DMS 273 (cell line): ENCODE measurements at regions not wholly inside any gene's neighbourhood (a gene's known extent, or its start where the extent isn't known, plus 50 kb on each side); places are given as distances from the start of the nearest gene placed in this dataset.
A peak's percentile ranks its signal among the peaks of the same experiment; 100 is the strongest.
"Not testable (repeated sequence)": the region's sequence is repeated elsewhere in the genome, so short reads cannot be mapped to it uniquely, and the experiment has no call there.

Experiments
- DNase-seq: peaks from one replicate; lab custom pipeline; 2025; ENCODE audit not compliant: unreplicated experiment; lab: John Stamatoyannopoulos, UW

DNA sequence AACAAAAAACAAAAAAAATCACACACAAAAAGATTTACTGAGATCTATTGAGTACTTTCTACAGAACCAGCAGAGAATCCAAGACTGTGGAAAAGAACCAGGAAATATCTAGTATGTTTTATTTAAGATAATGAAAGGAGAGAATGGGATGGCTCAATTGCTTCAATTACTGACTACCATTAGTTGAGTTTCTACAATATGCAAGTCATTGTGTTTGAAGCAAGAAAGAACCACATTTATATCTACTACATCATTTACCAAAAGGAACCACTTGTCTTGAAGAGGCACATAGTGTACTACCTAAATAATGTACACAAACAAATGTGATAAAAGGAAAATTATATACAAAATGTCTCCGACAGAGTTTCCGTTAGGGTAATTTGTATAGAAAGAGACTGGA lies 325.9 kb upstream of the TNC start:
- no peak for DNase-seq

DNA sequence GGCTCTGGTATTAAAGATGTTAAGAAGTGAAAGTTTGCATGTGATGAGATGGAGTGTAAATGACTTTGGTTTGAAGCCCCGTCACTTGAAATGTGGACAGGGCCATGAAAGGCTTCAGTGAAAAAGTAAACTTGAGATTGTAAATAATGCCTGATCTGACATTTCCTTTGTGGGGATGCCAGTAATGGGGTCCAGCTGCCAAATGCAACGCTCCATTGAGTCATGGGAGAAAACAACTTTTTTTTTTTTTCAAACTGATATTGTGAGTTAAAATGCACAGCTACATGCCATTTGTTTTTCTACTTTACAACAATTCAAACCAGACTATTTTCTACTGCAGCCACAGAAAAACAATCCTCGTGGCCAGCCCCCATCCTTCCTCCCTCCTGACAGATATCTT lies 327.0 kb upstream of the TNC start:
- DNase-seq, result no peak

DNA sequence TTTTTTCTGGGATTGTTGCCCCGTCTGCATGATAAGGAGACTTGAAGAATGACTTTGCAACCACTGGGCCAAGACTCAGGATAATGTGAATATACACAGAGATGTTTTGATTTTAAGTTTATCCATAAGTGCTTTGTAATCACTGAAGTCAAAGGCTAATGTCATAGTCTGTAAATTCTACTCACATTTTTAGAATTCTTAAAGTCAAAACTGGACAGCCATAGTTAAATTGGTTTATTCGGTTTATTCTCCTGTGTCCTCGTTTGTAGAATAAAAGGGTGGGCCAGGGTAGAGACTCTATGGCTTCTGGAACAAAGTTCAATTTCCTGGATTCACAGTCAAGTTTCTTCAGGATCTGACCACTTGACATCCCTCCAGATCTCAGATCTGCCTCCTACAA lies 327.7 kb upstream of the TNC start:
- no peak for DNase-seq

DNA sequence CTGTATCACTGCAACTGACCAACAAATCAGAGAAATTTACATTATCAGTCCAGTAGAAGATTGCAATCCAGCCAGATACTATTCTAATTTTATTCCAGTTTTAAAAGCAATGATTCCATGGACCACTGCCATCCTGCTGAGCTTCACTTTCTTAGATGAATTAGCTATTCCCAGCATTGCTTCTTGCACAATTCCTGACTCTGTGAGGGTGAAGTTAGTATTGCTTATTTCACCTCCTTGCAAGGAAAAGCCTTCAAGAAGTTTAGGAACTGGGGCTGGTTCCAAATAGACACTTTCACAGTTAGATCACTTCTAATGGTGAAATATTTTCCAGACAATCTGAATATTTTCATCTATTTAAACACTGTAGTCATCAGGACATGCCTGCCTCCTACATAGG lies 338.6 kb upstream of the TNC start:
- DNase-seq, result no peak

DNA sequence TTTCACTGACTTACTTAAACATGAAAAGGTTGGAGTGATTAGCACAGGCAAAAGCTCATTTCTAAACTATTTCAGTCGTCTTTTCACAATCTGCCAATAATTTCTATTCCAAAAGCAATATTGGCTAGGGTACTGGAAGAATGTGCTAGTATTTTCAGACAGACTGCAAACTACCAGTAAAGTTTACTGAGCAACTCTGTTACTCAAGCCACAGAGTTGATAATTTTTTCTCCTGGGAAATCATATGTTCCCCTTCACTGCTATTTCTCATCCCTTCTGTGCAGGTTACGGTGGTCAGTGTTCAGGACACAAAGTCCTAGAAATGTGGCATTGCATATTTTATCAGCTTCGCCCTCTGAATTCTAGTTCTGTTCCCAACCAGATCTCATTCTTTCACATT lies 343.3 kb upstream of the TNC start:
- no peak for DNase-seq

DNA sequence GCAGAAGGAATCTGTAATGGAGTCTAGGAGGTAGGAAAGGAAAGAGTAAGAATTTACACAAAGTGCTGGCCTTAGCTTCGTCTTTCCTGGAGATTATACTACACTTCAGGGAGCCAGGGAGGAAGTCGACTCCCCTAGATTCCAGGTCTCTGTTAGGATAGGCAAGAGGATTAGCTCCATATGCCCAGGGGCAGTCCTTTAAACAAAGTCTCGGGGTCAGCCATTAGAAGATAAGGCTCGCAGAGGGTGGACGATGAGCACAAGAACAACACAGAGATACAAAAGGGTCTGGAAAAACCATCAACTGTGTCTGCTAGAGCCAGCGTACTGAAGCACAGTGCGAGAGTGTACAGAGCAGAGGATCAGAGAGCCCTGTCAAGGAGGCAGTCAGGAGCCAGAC lies 344.7 kb upstream of the TNC start:
- no peak for DNase-seq

DNA sequence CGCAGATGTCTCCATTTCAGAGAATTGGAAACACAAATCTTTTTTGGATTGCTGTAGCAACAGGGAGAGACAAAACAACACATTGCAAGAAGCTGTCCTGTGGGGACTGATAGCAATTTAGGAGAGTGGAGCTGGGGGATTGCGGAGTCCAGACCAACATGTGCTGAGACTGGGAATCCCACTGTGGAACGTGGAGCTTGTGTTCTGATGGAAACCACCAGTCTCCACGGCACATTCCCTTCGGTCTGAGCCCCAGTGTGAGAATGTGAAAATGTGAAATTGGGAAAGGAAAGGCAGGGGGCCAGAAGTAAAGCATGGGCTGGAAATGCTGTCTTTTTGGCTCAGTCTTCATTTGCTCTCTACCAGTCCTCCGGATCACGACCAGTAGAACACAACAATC lies 348.8 kb upstream of the TNC start:
- no peak for DNase-seq

DNA sequence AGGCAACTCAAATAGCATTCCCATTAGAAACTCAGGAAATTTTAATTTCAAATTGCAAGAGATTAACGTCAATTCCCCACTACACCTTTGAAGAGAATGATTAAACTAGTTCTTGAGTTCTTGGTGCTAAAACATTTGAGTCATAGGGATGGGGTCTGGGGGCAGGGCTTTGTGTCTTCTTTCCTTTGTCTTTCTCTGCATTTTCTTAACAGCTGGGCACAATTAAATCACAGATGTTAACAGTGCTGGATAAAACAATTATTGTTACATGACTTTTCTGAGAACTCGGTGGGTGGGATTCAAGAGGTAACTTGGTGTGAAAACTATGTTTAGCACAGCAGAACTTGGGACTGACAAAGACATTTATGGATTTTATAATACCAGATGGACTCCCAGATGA lies 351.9 kb upstream of the TNC start:
- DNase-seq, result no peak

DNA sequence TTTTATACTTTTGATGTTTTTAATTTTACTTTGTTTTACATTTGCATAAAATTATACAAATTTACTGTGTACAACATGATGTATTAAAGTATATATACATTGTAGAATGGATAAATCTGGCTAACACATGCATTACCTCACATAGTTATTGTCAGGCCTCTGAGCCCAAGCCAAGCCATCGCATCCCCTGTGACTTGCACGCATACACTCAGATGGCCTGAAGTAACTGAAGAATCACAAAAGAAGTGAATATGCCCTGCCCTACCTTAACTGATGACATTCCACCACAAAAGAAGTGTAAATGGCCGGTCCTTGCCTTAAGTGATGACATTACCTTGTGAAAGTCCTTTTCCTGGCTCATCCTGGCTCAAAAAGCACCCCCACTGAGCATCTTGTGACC lies 355.1 kb upstream of the TNC start:
- not testable (repeated sequence) for DNase-seq

DNA sequence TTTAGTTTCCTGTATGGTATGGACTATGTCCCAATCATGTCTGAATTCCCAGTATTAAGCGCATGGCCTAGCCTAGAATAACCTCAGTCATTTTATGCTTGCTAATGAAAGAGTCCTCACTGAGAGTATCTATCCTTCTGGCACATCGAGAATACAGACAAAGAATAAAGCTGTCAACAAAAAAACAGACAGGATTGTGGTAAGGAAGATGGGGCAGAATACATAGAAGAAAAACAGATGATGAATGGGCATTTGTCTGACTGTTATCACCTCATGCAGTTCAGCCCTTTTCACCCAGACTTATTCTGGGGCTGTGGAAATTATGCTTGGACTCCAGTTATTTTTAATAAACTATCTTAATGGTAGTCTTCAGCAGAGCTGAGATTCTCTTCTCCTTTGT lies 363.8 kb upstream of the TNC start:
- DNase-seq, result no peak

DNA sequence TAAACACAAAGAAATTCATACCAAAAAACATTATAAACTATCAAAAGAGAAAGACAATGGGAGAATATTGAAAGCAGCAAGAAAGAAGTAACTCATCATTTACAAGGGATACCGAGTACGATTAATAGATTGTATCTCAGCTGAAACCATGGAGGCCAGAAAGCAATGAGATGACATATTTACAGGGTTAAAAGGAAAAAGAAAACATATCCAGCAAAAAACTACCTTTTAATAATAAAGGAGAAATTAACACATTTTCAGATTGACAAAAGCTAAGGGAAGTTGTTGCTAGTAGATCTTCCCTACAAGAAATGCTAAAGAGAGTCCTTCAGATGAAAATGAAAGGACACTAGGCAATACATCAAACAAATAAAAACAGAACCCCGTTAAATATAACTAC lies 364.8 kb upstream of the TNC start:
- no peak for DNase-seq

DNA sequence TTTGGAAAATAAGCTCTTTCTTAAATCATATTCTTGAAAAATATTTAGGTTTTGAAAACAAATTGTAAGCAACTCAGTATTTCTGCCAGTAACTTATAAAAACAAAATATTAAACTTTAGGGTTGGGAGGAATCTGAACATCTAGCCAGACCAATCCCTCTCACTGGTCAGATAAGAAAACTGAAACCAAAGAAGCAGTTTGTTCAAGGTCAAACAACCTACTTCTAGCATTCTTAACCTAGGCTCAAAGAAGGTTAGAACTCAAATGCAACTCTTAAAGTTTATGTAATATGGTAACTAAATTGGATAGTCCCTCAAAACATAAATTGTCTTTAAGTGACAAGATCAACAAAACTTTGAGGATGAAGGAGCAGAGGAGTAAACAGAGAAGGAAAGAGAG lies 374.9 kb upstream of the TNC start:
- DNase-seq, result no peak

DNA sequence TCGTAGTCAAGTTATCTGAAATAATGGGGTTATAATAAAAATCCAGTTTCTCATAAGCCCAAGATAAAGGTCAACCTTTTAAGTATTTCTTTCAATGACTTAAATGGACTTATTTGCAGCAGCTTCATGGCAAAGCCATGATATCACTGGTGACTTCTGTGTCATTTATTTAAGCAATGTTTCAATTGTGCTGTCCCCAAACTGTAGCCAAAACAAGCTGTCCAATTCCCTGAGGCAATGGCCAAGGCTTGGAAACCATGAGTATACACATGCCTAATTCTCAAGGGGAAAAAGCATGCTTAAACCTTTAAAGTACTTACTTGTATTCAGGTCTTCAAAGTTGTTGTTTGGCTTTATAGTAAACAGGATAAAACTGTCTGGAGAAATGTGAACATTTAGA lies 376.4 kb upstream of the TNC start:
- no peak for DNase-seq

DNA sequence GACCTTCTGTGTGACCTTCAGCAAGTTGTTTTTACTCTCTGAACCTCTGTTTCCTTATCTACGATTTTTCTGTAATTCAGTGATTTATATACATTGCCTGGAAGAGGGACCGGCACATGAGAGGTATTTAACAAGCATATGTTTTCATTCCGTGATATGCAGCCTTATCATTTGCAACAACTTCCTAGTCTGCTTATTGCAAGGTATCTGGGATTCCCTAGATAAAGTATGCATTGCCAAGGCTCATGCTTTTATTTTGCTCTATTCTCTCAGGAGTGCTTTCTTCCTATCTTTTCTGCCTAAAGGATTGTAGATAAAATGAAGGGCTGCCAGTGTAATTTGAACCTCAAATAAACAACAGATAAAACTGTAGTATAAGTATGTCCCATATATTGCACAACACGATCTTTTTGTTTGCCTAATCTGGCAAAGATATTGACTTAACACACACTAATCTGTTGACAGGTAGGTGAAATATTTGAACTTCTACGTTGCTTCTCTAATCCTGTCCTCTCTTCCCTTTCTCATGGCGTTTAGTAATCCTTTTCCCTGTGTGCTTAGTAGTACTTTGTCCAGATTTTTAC lies 377.2 kb upstream of the TNC start:
- DNase-seq, result no peak

DNA sequence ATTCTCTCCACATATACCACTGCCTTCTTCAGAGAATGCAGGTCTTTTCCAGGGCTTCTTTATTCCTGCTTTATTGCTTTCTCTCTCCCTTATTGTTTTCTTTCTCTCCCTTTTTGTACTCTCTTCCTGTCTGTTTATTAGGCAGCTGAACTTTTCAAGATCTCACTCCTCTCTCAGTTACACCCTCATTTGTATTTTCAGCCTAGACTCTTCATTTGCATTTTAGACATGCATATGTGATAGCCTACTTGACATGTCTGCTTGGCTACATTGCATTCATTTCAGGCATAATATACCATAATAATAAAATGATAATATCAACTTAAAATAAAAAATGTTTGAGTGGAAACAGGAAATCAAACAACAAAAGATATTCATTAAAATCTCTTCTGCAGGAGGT lies 377.9 kb upstream of the TNC start:
- DNase-seq, result no peak

DNA sequence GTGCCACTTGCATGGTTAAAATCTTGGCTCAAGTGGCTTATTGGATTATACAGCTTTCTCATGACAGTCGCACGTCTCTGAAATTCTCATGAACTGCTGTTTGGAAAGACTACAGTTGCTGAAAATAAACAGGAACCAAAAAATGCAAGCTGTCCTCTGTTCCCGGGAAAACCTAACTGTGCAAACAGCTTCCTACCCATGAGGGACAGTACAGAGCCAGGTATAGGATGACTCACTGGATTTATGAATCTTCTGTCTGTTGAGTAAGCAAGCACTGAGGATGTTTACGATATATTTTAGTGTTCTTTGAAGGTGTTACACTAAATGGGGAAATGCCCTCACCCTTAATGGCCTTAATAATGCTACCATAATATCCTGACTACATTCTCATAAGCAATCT lies 380.3 kb upstream of the TNC start:
- DNase-seq, result no peak

DNA sequence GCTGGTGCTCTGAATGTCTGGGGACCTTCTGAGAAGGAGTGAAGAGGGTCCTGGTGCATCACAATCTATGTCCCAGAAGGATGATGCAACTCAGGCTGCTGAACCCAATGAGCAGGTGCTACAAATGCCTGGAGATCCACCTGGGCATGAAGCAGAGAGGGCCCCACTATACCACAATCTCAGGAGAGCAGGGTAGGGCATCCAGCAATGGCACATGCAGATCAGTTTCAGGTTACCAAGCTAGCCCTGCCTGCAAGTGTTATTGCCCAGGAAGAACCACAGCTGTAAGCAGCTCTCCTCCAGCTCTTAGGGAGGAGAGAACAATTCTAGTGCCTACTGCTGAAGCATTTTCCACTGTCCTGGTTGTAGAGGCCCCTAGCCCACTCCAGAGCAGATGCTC lies 389.2 kb upstream of the TNC start:
- peak; percentile 29 for DNase-seq

DNA sequence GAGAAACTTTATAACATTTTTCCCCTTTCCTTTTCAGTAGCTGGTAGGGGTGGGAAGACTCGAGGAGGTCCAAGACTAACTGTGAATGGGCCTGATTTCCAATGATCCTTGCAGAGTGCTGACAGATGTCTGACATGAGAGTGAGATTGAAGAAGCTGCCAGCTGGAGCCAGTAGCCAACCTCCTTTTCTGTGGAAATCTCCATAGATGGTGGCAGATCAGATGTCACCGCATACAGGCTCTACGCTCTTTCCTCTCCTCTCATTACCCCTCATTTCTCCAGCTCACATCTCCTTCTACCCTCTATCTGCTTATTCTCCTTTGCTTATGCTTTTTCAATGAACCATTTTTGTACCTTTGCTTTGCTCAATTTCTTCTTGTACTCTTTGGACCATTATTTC lies 395.2 kb upstream of the TNC start:
- DNase-seq, result peak; percentile 34

DNA sequence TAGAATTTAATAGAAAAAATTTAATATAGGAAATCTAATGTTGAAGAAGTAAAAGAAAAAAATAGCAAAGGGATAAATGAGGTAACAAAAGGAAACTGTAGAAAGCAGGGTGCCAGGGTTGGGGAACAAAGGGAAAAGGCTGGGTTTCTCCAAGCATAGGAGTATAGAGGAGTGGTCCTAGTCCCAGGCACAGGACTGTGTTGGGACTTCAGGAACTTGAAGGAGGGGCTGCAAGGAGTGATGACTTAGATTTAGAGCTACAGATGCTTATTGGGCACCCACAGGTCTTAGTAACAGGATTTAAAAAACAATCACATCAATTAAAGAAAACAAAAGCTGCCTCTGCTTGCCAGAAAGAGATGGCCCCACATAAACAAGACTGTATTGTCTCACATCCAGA lies 396.5 kb upstream of the TNC start:
- DNase-seq, result no peak

DNA sequence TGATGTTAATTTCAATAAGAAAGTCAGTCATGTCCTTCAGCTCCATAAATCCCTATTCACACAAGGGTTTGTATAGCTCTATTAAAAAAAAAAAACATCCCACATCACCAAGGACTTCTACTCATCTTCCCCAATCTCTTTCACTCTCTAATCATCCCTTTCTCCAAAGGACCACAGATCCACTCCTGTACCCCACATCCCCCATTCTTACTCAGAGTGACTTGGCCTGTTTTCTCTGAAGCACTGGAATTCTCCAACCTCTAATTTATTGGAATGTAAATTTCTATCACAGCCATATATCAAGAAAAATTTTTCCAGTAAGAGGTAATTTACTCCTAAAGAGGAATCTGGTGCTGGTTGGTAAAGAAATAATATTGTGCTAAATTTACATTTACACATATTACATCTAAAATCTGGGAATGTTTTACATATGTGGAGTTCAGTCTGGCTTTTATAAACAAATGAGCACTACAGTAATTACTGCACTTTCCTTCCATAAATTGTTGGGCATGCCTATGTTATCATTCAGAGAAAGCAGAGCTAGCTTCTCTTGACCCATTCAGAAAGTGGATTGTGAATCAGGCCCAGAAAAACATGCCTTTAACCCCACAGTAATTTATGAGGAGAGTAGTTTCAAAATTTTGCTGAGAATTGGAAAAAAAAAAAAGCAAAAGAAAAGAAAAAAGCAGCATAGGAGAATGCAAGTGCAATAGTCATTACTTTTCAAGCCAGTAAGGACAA lies 399.5 kb upstream of the TNC start:
- DNase-seq, result no peak

DNA sequence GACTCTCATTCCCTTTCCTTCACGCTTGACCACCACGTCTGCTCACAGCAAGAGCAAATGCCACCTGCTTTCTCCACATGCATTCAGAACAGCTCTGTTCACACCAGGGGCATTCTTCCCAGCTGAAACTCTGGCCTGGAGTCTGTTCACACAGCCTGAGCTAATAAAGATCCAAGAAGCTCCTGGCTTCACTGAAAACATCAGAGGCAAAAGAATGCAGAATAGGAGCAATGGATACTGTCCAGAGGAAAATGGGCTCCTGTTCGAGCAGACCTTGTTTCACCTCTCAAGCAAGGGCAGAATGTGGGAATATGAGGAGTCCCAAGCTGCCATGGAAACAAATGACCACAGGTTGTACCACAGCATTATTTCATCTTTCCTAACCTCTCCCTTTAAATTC lies 402.7 kb upstream of the TNC start:
- no peak for DNase-seq

DNA sequence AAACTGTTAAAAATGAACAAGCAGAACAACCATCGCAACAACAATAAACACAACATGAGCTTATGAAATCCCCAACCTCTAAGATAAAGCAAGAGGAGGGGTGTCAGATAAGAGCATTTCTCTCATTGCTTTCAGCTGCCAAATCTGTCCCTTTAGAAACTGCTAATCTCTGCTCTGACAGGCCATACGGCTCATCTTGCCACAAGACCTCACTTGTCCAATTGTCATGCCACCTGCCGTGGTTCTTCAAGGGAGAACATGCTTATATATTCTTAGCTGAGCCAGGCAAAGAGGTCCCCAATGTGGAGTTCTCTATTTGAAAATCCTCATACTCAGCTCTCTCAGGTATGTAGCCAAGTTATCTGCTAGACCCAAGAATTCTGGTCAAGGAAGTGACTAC lies 405.0 kb upstream of the TNC start:
- peak; percentile 51 for DNase-seq

DNA sequence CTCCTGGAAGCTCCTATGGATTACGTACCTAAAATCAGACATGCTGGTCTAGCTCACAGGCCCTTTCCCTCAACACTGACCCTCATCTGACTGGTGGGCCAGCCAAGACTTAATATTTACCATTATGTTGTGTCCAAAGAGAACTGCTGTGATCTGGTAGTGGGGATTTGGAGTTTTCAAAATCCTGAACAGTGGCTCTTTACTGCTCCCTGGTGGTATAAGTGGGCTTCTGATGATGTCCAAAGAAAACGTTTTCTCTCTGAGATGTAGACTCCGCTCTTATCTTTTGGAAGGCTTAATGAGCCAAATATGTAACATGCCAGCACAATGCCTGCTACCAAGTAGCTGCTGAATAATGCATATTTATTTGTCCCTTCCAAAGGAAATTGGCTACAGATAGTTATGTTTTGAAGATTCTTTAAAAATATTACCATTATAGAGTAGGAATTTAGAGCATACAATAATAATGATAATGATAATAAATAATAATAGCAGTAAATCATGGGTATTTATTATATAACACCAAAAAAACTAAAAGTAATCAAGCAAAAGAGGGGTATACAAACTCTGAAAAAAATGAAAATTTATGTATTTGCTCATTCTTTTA lies 406.6 kb upstream of the TNC start:
- DNase-seq, result peak; percentile 82
